ENCODE measurements at regions not wholly inside any gene's neighbourhood (a gene's known extent, or its start where the extent isn't known, plus 50 kb on each side); places are given as distances from the start of the nearest gene placed in this dataset.

DNA sequence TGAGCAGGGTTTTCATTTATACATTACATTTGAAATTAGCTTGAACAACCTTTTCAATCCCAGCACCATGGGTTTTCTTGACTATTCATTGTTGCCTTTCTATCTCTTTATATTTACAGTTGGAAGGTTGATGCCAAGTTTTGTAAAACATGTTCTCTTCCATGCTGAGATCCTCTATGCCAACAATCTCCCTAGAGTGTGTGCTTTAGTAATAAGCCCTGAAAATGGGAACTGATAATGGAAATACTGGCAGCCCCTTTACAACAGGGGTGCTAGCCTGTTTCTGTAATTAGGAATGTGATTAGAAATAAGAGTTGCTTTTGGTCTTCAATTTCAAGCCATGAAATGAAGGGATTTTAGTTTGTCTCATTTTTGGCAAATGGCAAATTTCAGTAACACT is 239.9 kb upstream of the NAALADL2 start:
- TF ChIP-seq POLR2AphosphoS5 (IDR thresholded peaks at IDR 0.05) (no peak), EP300 (IDR thresholded peaks at IDR 0.05) (no peak), POLR2A (IDR thresholded peaks at IDR 0.05; ENCODE audit: low read depth) (no peak)
- TF ChIP-seq, protein P1, sequence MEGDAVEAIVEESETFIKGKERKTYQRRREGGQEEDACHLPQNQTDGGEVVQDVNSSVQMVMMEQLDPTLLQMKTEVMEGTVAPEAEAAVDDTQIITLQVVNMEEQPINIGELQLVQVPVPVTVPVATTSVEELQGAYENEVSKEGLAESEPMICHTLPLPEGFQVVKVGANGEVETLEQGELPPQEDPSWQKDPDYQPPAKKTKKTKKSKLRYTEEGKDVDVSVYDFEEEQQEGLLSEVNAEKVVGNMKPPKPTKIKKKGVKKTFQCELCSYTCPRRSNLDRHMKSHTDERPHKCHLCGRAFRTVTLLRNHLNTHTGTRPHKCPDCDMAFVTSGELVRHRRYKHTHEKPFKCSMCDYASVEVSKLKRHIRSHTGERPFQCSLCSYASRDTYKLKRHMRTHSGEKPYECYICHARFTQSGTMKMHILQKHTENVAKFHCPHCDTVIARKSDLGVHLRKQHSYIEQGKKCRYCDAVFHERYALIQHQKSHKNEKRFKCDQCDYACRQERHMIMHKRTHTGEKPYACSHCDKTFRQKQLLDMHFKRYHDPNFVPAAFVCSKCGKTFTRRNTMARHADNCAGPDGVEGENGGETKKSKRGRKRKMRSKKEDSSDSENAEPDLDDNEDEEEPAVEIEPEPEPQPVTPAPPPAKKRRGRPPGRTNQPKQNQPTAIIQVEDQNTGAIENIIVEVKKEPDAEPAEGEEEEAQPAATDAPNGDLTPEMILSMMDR (IDR thresholded peaks at IDR 0.05), result no peak
